ENCODE measurements at regions not wholly inside any gene's neighbourhood (a gene's known extent, or its start where the extent isn't known, plus 50 kb on each side); places are given as distances from the start of the nearest gene placed in this dataset.

DNA sequence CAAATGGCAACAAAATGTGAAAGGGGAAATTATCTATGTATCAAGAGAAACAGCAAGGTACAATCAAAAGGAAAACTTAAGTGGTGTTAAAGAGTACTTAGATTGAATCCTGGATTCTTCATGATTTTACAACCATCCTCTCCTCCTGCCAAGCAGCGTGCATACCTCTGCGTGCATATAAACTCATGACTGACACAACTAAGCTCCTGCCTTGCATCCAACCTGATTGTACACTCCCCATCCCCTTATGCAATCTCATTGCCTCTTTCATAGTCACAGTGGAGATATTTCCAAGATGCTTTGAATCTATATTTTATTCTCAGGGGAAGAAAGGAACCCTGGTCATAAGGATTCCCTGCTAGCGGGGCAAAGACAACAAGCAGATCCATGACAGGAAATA lies 499.9 kb downstream of the KCTD12 start:
- TF ChIP-seq EZH2phosphoT487 (IDR thresholded peaks at IDR 0.05; ENCODE audit: insufficient read depth, low read depth) (no peak), EZH2 (IDR thresholded peaks at IDR 0.05; ENCODE audit: insufficient read depth, poor library complexity, severe bottlenecking) (no peak)
